Fibroblast of villous mesenchyme (primary cell): ENCODE measurements at regions not wholly inside any gene's neighbourhood (a gene's known extent, or its start where the extent isn't known, plus 50 kb on each side); places are given as distances from the start of the nearest gene placed in this dataset.

Source experiments
- DNase-seq: peaks from one replicate; pipeline ENCODE4 v3.0.0-alpha.2; 2010; ENCODE audit warnings: low read depth
- H3K4me3 ChIP-seq: 2 replicates; pipeline ENCODE4 v1.5.1; 2011; ENCODE audit warnings: low read depth, mild to moderate bottlenecking, low read length
- CTCF ChIP-seq: IDR thresholded peaks from 2 replicates; pipeline ENCODE4 v1.5.1; 2012; ENCODE audit warnings: low read depth, mild to moderate bottlenecking, low read length; ENCODE audit not compliant: insufficient read depth

GRCh38 chr6:140018588-140018987, 644.1 kb upstream of the CITED2 start:
- DNase-seq: peak; percentile 19

GRCh38 chr6:140017470-140017869, 643.0 kb upstream of the CITED2 start:
- no peak overlapping the region for H3K4me3 ChIP-seq
- peak; percentile 75 for DNase-seq
- no peak for TF ChIP-seq CTCF

More at GRCh38 chr6:140018588-140018987, 644.1 kb upstream of the CITED2 start:
- H3K4me3 ChIP-seq: no peak overlapping the region
- TF ChIP-seq CTCF: no peak

- TF ChIP-seq CTCF: no peak
- H3K4me3 ChIP-seq: no peak overlapping the region
- DNase-seq: no peak
These were observed 637.7 kb upstream of the CITED2 start for GRCh38 chr6:140012150-140012549.

GRCh38 chr6:140011537-140011936, 637.1 kb upstream of the CITED2 start:
- no peak overlapping the region for H3K4me3 ChIP-seq
- no peak for TF ChIP-seq CTCF
- no peak for DNase-seq

- DNase-seq: no peak
- no peak for TF ChIP-seq CTCF
These were observed 634.8 kb upstream of the CITED2 start for GRCh38 chr6:140009286-140009685.

GRCh38 chr6:140007525-140007924, 633.1 kb upstream of the CITED2 start:
- H3K4me3 ChIP-seq: no peak overlapping the region
- no peak for TF ChIP-seq CTCF
- no peak for DNase-seq

More at GRCh38 chr6:140009286-140009685, 634.8 kb upstream of the CITED2 start:
- H3K4me3 ChIP-seq: no peak overlapping the region

GRCh38 chr6:140003217-140003616, 628.8 kb upstream of the CITED2 start:
- H3K4me3 ChIP-seq: no peak overlapping the region
- no peak for TF ChIP-seq CTCF
- no peak for DNase-seq
